Common myeloid progenitor, CD34-positive (primary cell): ENCODE measurements at regions not wholly inside any gene's neighbourhood (a gene's known extent, or its start where the extent isn't known, plus 50 kb on each side); places are given as distances from the start of the nearest gene placed in this dataset.

Experiments used
- CTCF ChIA-PET: fragments of 350-600 bp; sonication (Branson Sonifier 250); formaldehyde crosslinking; loops from one replicate; lab custom pipeline; 2021; ENCODE audit warnings: antibody characterized with exemption; lab: Charles Lee
- POLR2A ChIA-PET: fragments of 350-600 bp; sonication (Branson Sonifier 250); formaldehyde crosslinking; loops from one replicate; lab custom pipeline; 2021; ENCODE audit warnings: antibody characterized with exemption; lab: Charles Lee
- DNase-seq, 3 donors: peaks; one replicate each; pipeline versions ENCODE4 v3.0.0 to v3.0.0-alpha.2; 2013
- H3K27ac ChIP-seq, 2 experiments: 1 replicate in 1 of 2; 2 replicates in 1 of 2; pipeline ENCODE4 v1.7.0; 2013; ENCODE audit warnings: inconsistent platforms in 2 of 2, low read length in 2 of 2, mild to moderate bottlenecking in 2 of 2, low read depth in 1 of 2, moderate library complexity in 1 of 2; ENCODE audit not compliant: severe bottlenecking in 2 of 2, insufficient read depth in 1 of 2, poor library complexity in 1 of 2
- H3K27me3 ChIP-seq, 5 experiments: replicated peaks in 2 of 5; 1 replicate in 3 of 5; 2 replicates in 2 of 5; pipeline versions ENCODE4 v1.6.1 to v1.7.0; 2013; ENCODE audit warnings: low read length in 4 of 5, mild to moderate bottlenecking in 2 of 5, moderate library complexity in 2 of 5, inconsistent platforms in 1 of 5; ENCODE audit not compliant: insufficient read depth in 5 of 5, control insufficient read depth in 4 of 5
- H3K36me3 ChIP-seq, 4 experiments: 1 replicate in 2 of 4; 2 replicates in 2 of 4; pipeline versions ENCODE4 v1.6.1 to v1.7.0; 2013; ENCODE audit warnings: low read length in 3 of 4, control low read depth in 1 of 4, mild to moderate bottlenecking in 1 of 4; ENCODE audit not compliant: control insufficient read depth in 4 of 4, insufficient read depth in 4 of 4
- H3K4me1 ChIP-seq, 4 experiments: 1 replicate in 3 of 4; 2 replicates in 1 of 4; pipeline versions ENCODE4 v1.6.1 to v1.7.1; 2013; ENCODE audit warnings: low read length in 3 of 4, mild to moderate bottlenecking in 3 of 4, control low read depth in 1 of 4, inconsistent platforms in 1 of 4, moderate library complexity in 1 of 4; ENCODE audit not compliant: control insufficient read depth in 4 of 4, insufficient read depth in 4 of 4; ENCODE audit errors: control extremely low read depth in 1 of 4
- H3K4me3 ChIP-seq, 7 experiments: 1 replicate in 4 of 7; 2 replicates in 3 of 7; pipeline versions ENCODE4 v1.5.1 to v1.7.0; 2013; ENCODE audit warnings: mild to moderate bottlenecking in 7 of 7, low read length in 6 of 7, moderate library complexity in 6 of 7, inconsistent platforms in 2 of 7, low read depth in 2 of 7, control low read depth in 1 of 7; ENCODE audit not compliant: insufficient read depth in 4 of 7, control insufficient read depth in 1 of 7; ENCODE audit errors: extremely low read depth in 1 of 7
- H3K9me3 ChIP-seq, 5 experiments: 1 replicate in 4 of 5; 2 replicates in 1 of 5; pipeline versions ENCODE4 v1.6.1 to v1.7.1; 2013; ENCODE audit warnings: low read length in 4 of 5, mild to moderate bottlenecking in 2 of 5, inconsistent platforms in 1 of 5, low read depth in 1 of 5, moderate library complexity in 1 of 5; ENCODE audit not compliant: control insufficient read depth in 4 of 5, insufficient read depth in 2 of 5; ENCODE audit errors: control extremely low read depth in 1 of 5
- WGBS: methylation state at CpG from one replicate; pipeline ENCODE4 v1.1.5; 2013; ENCODE audit not compliant: insufficient coverage; 5-methylcytosine and 5-hydroxymethylcytosine counted together

DNA sequence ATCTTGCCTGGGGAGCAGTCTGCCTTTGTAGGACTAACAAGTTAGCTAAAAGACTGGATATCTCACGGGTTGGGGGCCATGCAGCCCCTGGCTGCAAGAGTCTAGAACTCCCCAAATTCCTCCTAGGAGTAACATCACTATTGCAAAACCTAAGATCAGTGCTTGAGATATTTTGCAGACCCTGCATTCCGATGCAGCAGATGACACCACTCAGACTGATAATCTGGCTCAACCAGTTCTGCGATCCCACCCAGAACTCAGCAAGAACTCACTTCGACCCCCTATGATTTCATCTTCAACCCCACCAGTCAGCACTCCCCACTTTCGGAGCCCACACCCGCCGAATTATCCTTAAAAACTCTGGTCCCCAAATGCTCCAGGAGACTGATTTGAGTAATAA, 834.0 kb downstream of the C4orf33 start:
- Histone ChIP-seq H3K4me1 (no peaks in the 10 kb centered on the region), H3K27ac (no peak overlapping the region), H3K27me3 (no peaks in the 10 kb centered on the region), H3K36me3 (no peaks in the 10 kb centered on the region), H3K4me3 (no peak overlapping the region), H3K9me3 (no peaks in the 10 kb centered on the region)
- no peak for DNase-seq
- WGBS: 98% methylated on average over 4 of the region's 7 CpGs
- ChIA-PET POLR2A (no interaction called here), CTCF (no interaction called here)

DNA sequence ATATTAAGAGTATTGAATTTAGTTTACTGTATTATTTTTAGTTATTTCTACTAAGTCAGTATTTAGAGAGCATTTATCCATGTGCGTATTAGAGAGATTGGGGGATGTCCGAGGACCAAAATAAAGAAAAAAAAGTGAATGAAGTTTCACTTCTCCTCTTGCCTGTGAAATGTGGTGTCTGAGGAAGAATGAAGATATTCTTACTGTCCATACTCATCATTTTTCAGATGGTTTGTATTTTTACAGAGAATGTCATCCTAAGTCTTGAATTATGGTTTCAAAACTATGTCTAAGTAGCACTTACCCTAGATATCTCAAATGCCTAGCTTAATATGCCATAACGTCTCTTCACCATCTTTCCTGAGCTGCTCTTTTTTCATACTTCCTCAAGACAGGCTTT, 854.3 kb downstream of the C4orf33 start:
- ChIA-PET POLR2A (no interaction called here), CTCF (no interaction called here)
- WGBS: 89% methylated on average over 1 of the region's 3 CpGs
- no peaks in the 10 kb centered on the region for H3K9me3 ChIP-seq
- H3K27ac ChIP-seq: no peak overlapping the region
- no peaks in the 10 kb centered on the region for H3K4me1 ChIP-seq
- H3K4me3 ChIP-seq: no peak overlapping the region
- no peaks in the 10 kb centered on the region for H3K27me3 ChIP-seq
- H3K36me3 ChIP-seq: no peaks in the 10 kb centered on the region
- DNase-seq: no peak

DNA sequence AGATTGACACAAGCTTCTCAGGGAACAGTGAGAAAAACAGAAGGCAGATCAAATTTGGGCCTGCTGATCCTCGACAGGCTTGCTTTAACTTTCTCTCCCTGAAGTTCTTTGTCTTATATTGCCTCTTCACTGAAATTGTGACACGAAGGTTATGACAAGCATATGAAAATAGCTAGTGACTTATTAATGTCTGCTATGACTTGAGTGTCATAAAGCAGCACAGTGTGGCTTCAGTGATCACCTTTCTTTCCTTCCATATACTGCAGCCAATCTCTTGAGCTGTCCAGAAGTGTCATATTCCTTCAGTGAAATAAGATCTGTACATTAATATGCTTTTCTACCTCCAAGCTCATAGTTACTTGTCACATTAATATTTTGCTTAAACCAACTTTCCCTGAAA, 870.2 kb downstream of the C4orf33 start:
- no peaks in the 10 kb centered on the region for H3K4me1 ChIP-seq
- no peak for DNase-seq
- WGBS: 86% methylated on average over 1 of the region's 2 CpGs
- H3K4me3 ChIP-seq: no peak overlapping the region
- ChIA-PET CTCF (no interaction called here), POLR2A (no interaction called here)
- no peak overlapping the region for H3K27ac ChIP-seq
- no peaks in the 10 kb centered on the region for H3K36me3 ChIP-seq
- no peaks in the 10 kb centered on the region for H3K9me3 ChIP-seq
- no peaks in the 10 kb centered on the region for H3K27me3 ChIP-seq

DNA sequence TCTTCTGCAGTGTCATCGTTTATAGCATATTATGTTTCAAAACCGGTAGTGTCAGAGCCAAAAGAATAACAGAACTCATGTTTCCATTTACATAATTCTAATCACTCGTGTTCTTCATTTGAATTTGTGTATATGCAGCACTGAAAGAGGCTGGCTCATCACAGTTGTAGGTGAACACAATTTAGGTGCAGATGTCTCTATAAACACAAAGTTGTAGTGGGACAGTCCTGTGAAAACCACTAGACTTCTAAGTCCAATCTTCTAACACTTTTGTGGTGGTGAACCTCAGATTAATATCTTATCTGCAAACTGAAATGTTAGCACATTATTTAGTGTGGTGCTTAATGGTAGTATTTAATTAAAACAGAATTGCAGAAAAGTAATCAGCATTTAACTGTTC, 872.4 kb downstream of the C4orf33 start:
- no peak overlapping the region for H3K4me3 ChIP-seq
- POLR2A ChIA-PET: no interaction called here

DNA sequence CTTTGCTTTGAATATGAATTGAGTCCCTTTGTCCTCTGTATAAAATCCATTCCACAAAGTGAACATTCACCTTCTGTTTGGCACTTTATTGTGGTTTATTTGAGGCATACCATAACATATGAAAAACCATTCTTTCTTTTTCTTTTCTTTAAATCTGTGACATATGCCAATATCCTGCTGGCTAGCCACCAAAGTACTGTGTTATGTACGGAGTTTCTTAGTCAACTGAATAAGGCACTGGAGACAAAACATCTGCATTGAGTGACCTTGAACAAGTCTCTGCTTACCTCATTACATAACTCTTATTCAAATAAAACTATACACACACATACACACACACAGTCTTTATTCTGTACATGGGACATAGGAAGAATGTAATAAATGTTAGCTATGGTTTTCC, 872.8 kb downstream of the C4orf33 start:
- no peaks in the 10 kb centered on the region for H3K36me3 ChIP-seq
- POLR2A ChIA-PET: no interaction called here
- no peak overlapping the region for H3K27ac ChIP-seq
- 100% methylated on average over 1 of the region's 1 CpG for WGBS
- no peak overlapping the region for H3K4me3 ChIP-seq
- DNase-seq: no peak
- no peaks in the 10 kb centered on the region for H3K4me1 ChIP-seq
- CTCF ChIA-PET: no interaction called here
- H3K9me3 ChIP-seq: no peaks in the 10 kb centered on the region
- H3K27me3 ChIP-seq: no peaks in the 10 kb centered on the region

More for the DNA sequence above, 872.4 kb downstream of the C4orf33 start:
- no peaks in the 10 kb centered on the region for H3K27me3 ChIP-seq
- CTCF ChIA-PET: no interaction called here
- H3K36me3 ChIP-seq: no peaks in the 10 kb centered on the region
- WGBS: no CpG with 5 or more reads among the region's 3 CpGs
- DNase-seq: no peak
- H3K9me3 ChIP-seq: no peaks in the 10 kb centered on the region
- H3K4me1 ChIP-seq: no peaks in the 10 kb centered on the region
- H3K27ac ChIP-seq: no peak overlapping the region

DNA sequence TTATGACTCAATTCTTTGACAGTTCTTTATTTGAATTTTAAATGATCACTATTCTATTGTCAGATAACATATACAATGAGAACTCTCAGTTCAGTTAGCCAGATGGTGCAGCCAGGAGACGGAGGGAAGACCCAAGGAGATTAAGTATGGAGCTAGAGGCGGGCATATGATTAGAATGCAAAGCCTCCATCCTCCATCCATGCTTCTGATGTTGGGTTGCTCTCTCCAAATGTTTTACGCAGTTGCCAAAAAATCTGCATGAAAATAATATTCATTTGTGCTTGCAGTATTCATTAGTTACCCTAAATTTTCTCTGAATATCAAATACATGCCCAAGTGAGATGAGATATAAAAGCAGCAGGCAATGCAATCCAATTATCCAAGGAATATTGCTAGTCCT, 874.8 kb downstream of the C4orf33 start:
- POLR2A ChIA-PET: no interaction called here
- no peak overlapping the region for H3K4me3 ChIP-seq
- no peaks in the 10 kb centered on the region for H3K4me1 ChIP-seq
- CTCF ChIA-PET: no interaction called here
- no peaks in the 10 kb centered on the region for H3K9me3 ChIP-seq
- WGBS: 100% methylated on average over 2 of the region's 3 CpGs
- DNase-seq: no peak
- no peaks in the 10 kb centered on the region for H3K27me3 ChIP-seq
- H3K27ac ChIP-seq: no peak overlapping the region
- no peaks in the 10 kb centered on the region for H3K36me3 ChIP-seq

DNA sequence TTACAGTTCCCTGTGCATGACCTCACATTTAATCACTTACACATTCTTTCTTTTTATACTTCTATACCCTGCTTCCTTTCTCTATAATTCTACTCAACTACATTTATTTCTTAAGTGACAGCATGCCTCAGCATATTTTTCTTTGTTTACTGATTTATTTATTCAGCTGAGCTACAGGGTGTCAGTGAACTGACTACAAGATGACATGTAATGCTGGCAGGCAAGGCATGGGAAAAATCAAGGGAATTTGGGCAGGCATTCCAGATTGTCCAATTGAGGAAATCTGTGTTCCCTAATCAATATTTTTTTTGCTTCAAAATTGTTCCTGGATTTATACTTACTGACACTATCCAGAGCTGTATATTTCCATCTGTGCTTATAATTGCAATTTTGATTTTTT, 875.5 kb downstream of the C4orf33 start:
- POLR2A ChIA-PET: no interaction called here
- CTCF ChIA-PET: no interaction called here
- H3K27ac ChIP-seq: no peak overlapping the region

More for the DNA sequence above, 875.5 kb downstream of the C4orf33 start:
- no peaks in the 10 kb centered on the region for H3K4me1 ChIP-seq
- H3K27me3 ChIP-seq: no peaks in the 10 kb centered on the region
- no peak for DNase-seq
- no peaks in the 10 kb centered on the region for H3K36me3 ChIP-seq
- no peaks in the 10 kb centered on the region for H3K9me3 ChIP-seq
- H3K4me3 ChIP-seq: no peak overlapping the region
